HUES48 (cell line): ENCODE measurements at regions not wholly inside any gene's neighbourhood (a gene's known extent, or its start where the extent isn't known, plus 50 kb on each side); places are given as distances from the start of the nearest gene placed in this dataset.

Source experiments
- H3K27ac ChIP-seq: one replicate; pipeline ENCODE4 v1.7.0; 2013; ENCODE audit warnings: low read depth, low read length, inconsistent platforms
- H3K27me3 ChIP-seq: 2 replicates; pipeline ENCODE4 v1.6.1; 2013; ENCODE audit warnings: mild to moderate bottlenecking, low read length; ENCODE audit not compliant: control insufficient read depth, insufficient read depth
- H3K36me3 ChIP-seq: 2 replicates; pipeline ENCODE4 v1.6.1; 2013; ENCODE audit warnings: low read length; ENCODE audit not compliant: control insufficient read depth, insufficient read depth
- H3K4me1 ChIP-seq: 2 replicates; pipeline ENCODE4 v1.6.1; 2013; ENCODE audit warnings: mild to moderate bottlenecking, low read length; ENCODE audit not compliant: control insufficient read depth, insufficient read depth
- H3K4me3 ChIP-seq: 2 replicates; pipeline ENCODE4 v1.5.1; 2013; ENCODE audit warnings: mild to moderate bottlenecking, low read depth, low read length
- H3K9ac ChIP-seq: 2 replicates; pipeline ENCODE4 v1.6.1; 2013; ENCODE audit warnings: mild to moderate bottlenecking, low read depth, low read length, moderate library complexity
- H3K9me3 ChIP-seq: 2 replicates; pipeline ENCODE4 v1.6.1; 2013; ENCODE audit warnings: low read length; ENCODE audit not compliant: control insufficient read depth, insufficient read depth

DNA sequence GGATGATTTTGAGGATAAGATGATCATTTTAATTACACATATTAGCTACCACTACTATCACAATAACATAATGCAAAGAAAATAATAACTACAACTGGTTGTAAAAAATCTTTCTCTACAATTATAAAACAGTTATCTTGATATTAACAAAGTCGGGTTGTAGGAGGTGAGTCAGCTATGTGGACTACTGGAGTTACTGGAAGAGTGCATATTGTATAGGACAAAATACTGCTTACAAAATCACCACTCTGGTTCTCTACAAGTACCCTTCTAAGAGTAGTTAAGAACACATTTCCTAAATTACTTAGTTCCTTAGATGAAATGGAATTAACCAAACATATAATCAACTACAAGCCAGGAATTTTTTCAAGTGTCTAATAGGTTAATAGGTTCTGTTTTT lies 74.1 kb downstream of the HYCC1 start:
- no peak overlapping the region for H3K9ac ChIP-seq

DNA sequence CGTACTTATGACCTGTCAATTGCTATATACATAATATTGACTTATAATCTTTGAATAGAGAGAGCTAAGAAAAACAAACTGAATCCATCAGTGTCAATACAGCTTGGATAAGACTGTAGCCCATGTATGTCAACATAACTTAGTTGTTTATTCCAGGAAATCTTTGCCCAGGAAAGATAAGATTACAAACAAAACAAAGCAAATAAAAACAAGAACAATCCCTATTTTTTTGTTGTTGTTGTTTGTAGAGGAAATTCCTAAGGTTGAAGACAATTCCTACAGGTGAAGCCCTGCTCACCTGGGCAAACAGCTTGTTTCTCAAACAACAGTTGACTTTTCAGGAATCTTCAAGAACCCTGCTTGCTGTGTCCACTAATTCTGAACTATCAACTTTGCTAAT lies 76.0 kb downstream of the HYCC1 start:
- no peaks in the 10 kb centered on the region for H3K27me3 ChIP-seq
- no peak overlapping the region for H3K9ac ChIP-seq
- H3K4me1 ChIP-seq: peaks cover 34% of the 10 kb centered on the region
- no peak overlapping the region for H3K4me3 ChIP-seq
- no peak overlapping the region for H3K27ac ChIP-seq
- no peaks in the 10 kb centered on the region for H3K9me3 ChIP-seq
- peaks cover 7% of the 10 kb centered on the region for H3K36me3 ChIP-seq

More for the DNA sequence above, 74.1 kb downstream of the HYCC1 start:
- Histone ChIP-seq H3K4me3 (no peak overlapping the region), H3K36me3 (peaks cover 9% of the 10 kb centered on the region), H3K27me3 (no peaks in the 10 kb centered on the region), H3K27ac (no peak overlapping the region), H3K9me3 (no peaks in the 10 kb centered on the region), H3K4me1 (peaks cover 38% of the 10 kb centered on the region)

DNA sequence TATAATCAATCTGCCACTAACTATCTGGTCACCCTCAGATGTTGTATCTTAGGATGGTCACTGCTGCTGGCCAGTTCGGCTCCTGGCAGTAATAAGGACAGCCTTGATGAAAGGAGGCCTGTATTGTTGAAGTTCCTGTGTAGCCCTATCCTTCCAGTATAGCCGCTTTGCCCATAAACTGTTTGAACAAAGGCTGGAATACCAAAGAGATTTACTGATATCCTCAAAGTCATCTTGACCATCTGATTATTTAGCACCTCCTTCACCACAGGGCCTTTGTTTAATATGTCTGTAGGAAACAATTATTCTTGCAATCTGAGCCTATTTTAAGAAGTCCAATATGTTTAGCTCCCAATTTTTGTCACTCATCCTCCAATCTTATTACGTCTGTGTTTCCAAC lies 77.7 kb downstream of the HYCC1 start:
- no peaks in the 10 kb centered on the region for H3K27me3 ChIP-seq
- H3K4me3 ChIP-seq: no peak overlapping the region
- H3K27ac ChIP-seq: no peak overlapping the region
- no peaks in the 10 kb centered on the region for H3K9me3 ChIP-seq
- peaks cover 7% of the 10 kb centered on the region for H3K36me3 ChIP-seq
- H3K4me1 ChIP-seq: peaks cover 19% of the 10 kb centered on the region
- no peak overlapping the region for H3K9ac ChIP-seq

DNA sequence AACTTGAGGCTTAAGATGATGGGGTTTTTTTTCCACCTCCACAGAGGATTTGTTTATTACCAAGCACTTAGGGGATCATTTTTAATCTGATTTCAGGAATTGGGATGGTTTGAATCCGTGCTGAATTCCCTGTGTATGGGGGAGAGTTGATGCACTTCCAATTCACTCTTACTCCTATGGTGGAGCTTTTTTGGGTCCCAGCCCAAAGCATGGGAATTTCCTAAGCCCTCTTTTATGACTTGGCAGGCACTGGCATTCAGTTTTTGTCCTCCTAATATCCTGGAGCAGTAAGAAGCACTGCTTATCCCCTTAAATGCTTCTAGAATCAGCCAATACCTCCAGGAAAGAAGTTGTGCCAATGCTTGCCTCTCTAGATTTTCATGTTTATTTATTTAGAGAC lies 78.7 kb downstream of the HYCC1 start:
- Histone ChIP-seq H3K9me3 (no peaks in the 10 kb centered on the region), H3K27ac (no peak overlapping the region), H3K36me3 (no peaks in the 10 kb centered on the region), H3K9ac (no peak overlapping the region), H3K4me1 (peaks cover 19% of the 10 kb centered on the region), H3K27me3 (no peaks in the 10 kb centered on the region), H3K4me3 (no peak overlapping the region)

DNA sequence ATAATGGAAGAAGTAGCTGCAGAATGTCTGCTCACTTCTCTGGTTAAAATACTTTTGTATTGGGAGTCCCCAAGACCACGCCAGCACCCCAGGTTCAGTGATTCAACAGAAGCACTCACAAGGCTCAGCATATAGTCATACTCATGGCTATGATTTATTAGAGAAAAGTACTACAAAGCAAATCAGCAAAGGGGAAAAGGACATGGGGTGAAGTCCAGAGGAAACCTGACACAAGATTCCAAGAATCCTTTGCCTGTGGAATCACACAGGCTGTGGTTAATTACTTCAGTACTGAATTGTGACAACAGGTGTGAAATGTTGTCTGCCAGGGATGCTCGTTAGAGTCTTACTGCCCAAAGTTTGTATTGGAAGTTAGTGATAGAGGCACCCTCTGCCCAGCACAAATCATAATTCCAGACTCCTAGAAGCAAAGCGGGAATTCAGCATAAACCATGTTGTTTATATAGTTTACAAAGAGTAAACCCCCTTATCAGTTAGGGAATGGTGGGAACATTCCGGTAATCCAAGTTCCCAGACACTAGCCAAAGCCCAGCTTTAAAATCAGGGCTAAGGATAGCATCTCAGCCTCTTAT lies 79.4 kb downstream of the HYCC1 start:
- H3K4me1 ChIP-seq: peaks cover 19% of the 10 kb centered on the region
- H3K4me3 ChIP-seq: no peak overlapping the region
- H3K27me3 ChIP-seq: no peaks in the 10 kb centered on the region
- no peak overlapping the region for H3K9ac ChIP-seq
- H3K9me3 ChIP-seq: no peaks in the 10 kb centered on the region
- no peaks in the 10 kb centered on the region for H3K36me3 ChIP-seq
- peak overlapping the region; percentile 61 for H3K27ac ChIP-seq

DNA sequence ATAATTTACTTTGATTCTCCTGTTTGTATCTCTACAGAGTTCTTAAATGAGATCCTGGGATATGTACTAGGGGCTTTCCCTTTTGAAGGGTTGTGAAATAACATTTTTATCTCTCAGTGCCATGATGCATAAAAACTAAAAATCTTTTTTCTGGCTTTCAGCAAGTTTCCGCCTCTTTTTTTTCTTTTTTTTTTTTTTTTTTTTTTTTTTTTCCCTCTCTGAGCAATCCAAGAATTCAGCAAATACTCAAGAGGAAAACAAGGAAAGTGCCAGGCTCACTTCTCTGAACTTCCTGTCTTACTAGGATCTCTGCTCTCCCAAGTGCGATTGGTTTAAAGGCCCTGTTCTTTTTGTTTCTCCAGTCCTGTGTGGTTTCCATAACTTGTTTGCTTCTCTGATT lies 79.9 kb downstream of the HYCC1 start:
- H3K27me3 ChIP-seq: no peaks in the 10 kb centered on the region
- H3K4me3 ChIP-seq: no peak overlapping the region
- H3K9ac ChIP-seq: no peak overlapping the region
- H3K36me3 ChIP-seq: no peaks in the 10 kb centered on the region
- H3K4me1 ChIP-seq: peaks cover 19% of the 10 kb centered on the region
- no peaks in the 10 kb centered on the region for H3K9me3 ChIP-seq
- H3K27ac ChIP-seq: no peak overlapping the region

DNA sequence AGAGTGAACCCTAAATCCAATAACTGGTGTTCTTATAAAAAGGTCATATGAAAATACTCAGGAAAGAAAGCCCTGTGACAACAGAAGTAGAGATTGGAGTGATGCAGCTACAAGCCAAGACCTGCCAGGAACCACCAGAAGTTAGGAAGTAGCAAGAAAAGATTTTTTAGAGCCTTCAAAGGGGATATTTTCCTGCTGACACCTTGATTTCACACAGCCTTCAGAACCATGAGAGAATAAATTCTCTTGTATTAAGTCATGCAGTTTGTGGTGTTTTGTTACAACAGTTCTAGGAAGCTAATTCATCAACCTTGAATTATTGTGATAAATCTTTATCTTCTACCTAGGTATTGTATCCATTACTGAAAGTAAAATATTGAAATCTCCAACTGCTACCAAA lies 81.0 kb downstream of the HYCC1 start:
- Histone ChIP-seq H3K4me1 (peaks cover 10% of the 10 kb centered on the region), H3K27me3 (no peaks in the 10 kb centered on the region), H3K27ac (no peak overlapping the region), H3K36me3 (no peaks in the 10 kb centered on the region), H3K9me3 (no peaks in the 10 kb centered on the region), H3K4me3 (no peak overlapping the region), H3K9ac (no peak overlapping the region)

DNA sequence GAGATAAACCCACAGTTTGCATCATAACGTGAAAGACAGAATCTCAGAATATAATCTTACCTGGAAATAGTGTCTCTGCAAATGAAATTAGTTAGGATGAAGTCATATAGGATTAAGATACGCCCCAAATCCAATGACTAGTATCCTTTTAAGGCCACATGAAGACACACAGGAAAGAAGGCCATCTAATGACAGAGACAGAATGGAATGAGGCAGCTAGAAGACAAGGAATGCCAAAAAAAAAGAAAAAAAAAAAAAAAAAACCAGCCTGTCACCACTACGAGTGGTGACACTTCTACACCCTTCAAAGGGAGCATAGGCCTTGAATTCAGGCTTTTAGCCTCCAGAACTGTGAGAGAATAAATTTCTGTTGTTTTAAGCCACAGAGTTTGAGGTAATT lies 82.9 kb downstream of the HYCC1 start:
- Histone ChIP-seq H3K4me1 (peaks cover 6% of the 10 kb centered on the region; the same call in 1 of the 2 replicates), H3K36me3 (no peaks in the 10 kb centered on the region), H3K27me3 (no peaks in the 10 kb centered on the region), H3K9me3 (no peaks in the 10 kb centered on the region), H3K9ac (no peak overlapping the region), H3K27ac (no peak overlapping the region), H3K4me3 (no peak overlapping the region)

DNA sequence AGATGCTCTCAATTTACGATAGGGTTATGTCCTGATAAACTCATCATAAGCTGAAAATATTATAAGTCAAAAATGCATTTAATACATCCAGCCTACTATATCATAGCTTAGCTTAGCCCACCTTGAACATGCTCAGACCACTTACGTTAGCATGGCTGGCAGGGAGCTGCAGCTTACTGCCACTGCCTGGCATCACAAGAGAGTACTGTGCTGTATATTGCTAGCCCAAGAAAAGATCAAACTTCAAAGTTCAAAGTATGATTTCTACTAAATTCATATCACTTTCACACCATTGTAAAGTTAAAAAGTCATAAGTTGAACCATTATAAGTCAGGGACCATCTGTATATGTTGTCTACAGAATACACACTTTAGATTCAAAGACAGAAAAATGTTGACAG lies 91.6 kb downstream of the HYCC1 start:
- H3K9ac ChIP-seq: no peak overlapping the region
- no peaks in the 10 kb centered on the region for H3K27me3 ChIP-seq
- H3K9me3 ChIP-seq: peaks cover 8% of the 10 kb centered on the region; the same call in 1 of the 2 replicates
- H3K27ac ChIP-seq: no peak overlapping the region
- no peak overlapping the region for H3K4me3 ChIP-seq
- H3K36me3 ChIP-seq: no peaks in the 10 kb centered on the region
- no peaks in the 10 kb centered on the region for H3K4me1 ChIP-seq

DNA sequence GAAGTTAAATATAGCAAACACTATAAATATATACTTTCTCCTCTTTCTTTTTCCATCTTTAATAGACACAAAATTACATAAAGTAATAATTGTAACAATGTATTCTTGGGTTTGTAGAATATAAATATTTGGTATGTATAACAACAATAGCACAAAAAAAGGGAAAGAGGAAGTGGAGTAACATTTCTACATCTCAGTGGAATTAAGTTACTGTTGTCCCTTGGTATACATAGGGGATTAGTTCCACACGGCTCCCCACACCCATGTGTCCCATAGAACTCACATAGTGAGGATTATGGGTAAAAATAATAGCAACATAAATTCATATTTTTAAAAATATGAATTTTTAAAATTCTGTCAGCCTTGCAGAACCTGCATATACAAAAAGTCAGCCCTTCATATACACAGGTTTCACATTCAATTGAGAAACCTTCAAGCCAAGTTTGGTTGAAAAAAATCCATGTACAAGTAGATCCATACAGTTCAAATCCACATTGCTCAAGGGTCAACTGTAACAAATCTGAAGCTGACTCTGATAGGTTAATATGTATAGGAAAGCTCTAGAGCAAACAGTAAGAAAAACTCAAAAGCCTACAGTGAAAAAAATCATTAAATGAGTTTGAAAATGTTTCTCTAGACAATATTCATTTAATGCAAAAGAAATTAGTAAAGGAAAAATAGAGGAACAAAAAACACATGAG lies 92.4 kb downstream of the HYCC1 start:
- Histone ChIP-seq H3K4me1 (no peaks in the 10 kb centered on the region), H3K9ac (no peak overlapping the region), H3K27ac (no peak overlapping the region), H3K9me3 (peaks cover 8% of the 10 kb centered on the region; the same call in 1 of the 2 replicates), H3K4me3 (no peak overlapping the region), H3K27me3 (no peaks in the 10 kb centered on the region), H3K36me3 (no peaks in the 10 kb centered on the region)

DNA sequence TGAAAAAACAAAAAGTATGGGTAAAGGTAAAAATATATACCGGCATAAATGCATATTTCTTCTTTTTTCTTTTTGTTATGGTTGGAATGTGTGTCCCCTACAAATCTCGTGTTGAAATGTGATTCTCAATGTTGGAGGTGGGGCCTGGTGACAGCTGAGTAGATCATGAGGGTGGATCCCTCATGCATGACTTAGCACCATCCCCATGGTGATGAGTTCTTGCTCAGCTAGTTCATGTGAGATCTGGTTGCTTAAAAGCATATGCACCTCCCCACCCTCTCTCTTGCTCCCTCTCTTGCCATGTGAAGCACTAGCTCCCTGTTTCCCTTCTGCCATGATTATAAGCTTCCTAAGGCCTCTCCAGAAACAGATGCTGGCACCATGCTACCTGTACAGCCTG lies 93.3 kb downstream of the HYCC1 start:
- no peaks in the 10 kb centered on the region for H3K27me3 ChIP-seq
- no peak overlapping the region for H3K4me3 ChIP-seq
- H3K36me3 ChIP-seq: no peaks in the 10 kb centered on the region
- no peak overlapping the region for H3K9ac ChIP-seq
- H3K27ac ChIP-seq: no peak overlapping the region
- H3K9me3 ChIP-seq: peaks cover 8% of the 10 kb centered on the region; the same call in 1 of the 2 replicates
- no peaks in the 10 kb centered on the region for H3K4me1 ChIP-seq
